ENCODE measurements at regions not wholly inside any gene's neighbourhood (a gene's known extent, or its start where the extent isn't known, plus 50 kb on each side); places are given as distances from the start of the nearest gene placed in this dataset.

- no peak for TF ChIP-seq CTCF (IDR thresholded peaks at IDR 0.05)
- no peak for TF ChIP-seq POLR2AphosphoS5 (IDR thresholded peaks at IDR 0.05)
Observed at GRCh38 chr7:54188843-54189242, 353.3 kb upstream of the VSTM2A start.

All from prostate gland (tissue), 2 donors.